GM23248 (cell line): ENCODE measurements at regions not wholly inside any gene's neighbourhood (a gene's known extent, or its start where the extent isn't known, plus 50 kb on each side); places are given as distances from the start of the nearest gene placed in this dataset.

Source experiments
- EZH2 ChIP-seq: fragments of 200-600 bp; sonication (generic); IDR thresholded peaks from 2 replicates; pipeline ENCODE4 v1.6.1; 2018; ENCODE audit warnings: antibody characterized with exemption, mild to moderate bottlenecking; ENCODE audit not compliant: insufficient read depth, poor library complexity, severe bottlenecking
- EZH2phosphoT487 ChIP-seq: fragments of 200-600 bp; sonication (generic); IDR thresholded peaks from 2 replicates; pipeline ENCODE4 v1.6.1; 2018; ENCODE audit warnings: antibody characterized with exemption, moderate library complexity, mild to moderate bottlenecking, low read depth; ENCODE audit not compliant: insufficient read depth

GRCh38 chr4:15352524-15352923 lies 75.3 kb upstream of the C1QTNF7 start:
- TF ChIP-seq EZH2 (no peak), EZH2phosphoT487 (no peak)
